Peyer's patch (tissue), 4 donors: ENCODE measurements at regions not wholly inside any gene's neighbourhood (a gene's known extent, or its start where the extent isn't known, plus 50 kb on each side); places are given as distances from the start of the nearest gene placed in this dataset.

Experiments used
- POLR2A ChIP-seq, 2 donors: fragments of 450-650 bp; IDR thresholded peaks; one replicate each; pipeline ENCODE4 v1.5.1; 2017; ENCODE audit warnings: antibody characterized with exemption in 2 of 2, mild to moderate bottlenecking in 2 of 2, moderate library complexity in 2 of 2
- TF ChIP-seq, protein P1 (sequence below), 6 experiments: fragments of 450-650 bp in 4 of 6; fragments of 200-600 bp in 2 of 6; sonication (generic) in 1 of 6; IDR thresholded peaks; one replicate each; pipeline ENCODE4 v1.5.1; 2017 to 2019; ENCODE audit warnings: antibody characterized with exemption in 6 of 6, mild to moderate bottlenecking in 3 of 6, moderate library complexity in 1 of 6

DNA sequence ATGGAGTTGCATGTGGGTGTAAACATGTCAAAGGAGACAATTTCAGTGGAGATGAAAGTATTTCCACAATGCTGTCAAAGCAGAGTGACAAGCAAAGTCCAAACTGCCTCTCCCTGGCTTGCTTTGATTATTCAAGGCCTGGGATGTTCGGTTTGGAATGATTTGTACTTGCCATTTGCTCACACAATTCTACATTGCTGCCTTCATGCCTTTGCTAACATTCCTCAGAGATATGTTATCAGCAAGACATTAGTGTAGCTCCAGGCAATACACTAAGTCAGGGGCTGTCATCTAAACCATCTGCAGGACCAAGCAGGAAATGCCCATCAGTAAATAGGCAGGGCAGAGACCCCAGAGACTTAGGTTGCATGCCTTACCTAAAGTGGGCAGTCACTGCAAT, 79.6 kb upstream of the C1QTNF7 start:
- no peak for TF ChIP-seq POLR2A (IDR thresholded peaks at IDR 0.05)
- TF ChIP-seq, protein P1, sequence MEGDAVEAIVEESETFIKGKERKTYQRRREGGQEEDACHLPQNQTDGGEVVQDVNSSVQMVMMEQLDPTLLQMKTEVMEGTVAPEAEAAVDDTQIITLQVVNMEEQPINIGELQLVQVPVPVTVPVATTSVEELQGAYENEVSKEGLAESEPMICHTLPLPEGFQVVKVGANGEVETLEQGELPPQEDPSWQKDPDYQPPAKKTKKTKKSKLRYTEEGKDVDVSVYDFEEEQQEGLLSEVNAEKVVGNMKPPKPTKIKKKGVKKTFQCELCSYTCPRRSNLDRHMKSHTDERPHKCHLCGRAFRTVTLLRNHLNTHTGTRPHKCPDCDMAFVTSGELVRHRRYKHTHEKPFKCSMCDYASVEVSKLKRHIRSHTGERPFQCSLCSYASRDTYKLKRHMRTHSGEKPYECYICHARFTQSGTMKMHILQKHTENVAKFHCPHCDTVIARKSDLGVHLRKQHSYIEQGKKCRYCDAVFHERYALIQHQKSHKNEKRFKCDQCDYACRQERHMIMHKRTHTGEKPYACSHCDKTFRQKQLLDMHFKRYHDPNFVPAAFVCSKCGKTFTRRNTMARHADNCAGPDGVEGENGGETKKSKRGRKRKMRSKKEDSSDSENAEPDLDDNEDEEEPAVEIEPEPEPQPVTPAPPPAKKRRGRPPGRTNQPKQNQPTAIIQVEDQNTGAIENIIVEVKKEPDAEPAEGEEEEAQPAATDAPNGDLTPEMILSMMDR (IDR thresholded peaks at IDR 0.05), result no peak
